GM21526 (cell line): ENCODE measurements at regions not wholly inside any gene's neighbourhood (a gene's known extent, or its start where the extent isn't known, plus 50 kb on each side); places are given as distances from the start of the nearest gene placed in this dataset.

Source experiments
- ATAC-seq: cut with Tn5 transposase; IDR thresholded peaks from one replicate; pipeline ENCODE4 v1.9.1; 2021; ENCODE audit warnings: moderate library complexity; ENCODE audit not compliant: unreplicated experiment, low FRiP score

DNA sequence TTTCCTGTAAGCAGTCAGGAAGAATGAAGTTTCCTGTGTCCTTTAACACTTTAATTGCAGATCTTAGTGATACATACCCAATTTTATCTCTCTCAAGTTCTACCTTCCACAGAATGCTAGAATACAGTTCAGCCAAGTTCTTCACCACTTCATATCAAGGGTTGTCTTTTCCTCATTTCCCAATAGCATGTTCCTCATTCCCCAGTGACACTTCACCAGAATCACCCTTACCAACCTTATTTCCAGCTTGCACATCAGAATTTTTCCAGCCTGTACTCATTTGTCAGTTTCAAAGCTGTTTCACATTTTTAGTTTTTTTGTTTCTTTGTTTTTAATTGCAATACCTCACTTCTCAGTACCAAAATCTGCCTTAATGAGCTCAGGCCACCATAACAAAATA, 126.1 kb downstream of the ESM1 start:
- no peak for ATAC-seq

DNA sequence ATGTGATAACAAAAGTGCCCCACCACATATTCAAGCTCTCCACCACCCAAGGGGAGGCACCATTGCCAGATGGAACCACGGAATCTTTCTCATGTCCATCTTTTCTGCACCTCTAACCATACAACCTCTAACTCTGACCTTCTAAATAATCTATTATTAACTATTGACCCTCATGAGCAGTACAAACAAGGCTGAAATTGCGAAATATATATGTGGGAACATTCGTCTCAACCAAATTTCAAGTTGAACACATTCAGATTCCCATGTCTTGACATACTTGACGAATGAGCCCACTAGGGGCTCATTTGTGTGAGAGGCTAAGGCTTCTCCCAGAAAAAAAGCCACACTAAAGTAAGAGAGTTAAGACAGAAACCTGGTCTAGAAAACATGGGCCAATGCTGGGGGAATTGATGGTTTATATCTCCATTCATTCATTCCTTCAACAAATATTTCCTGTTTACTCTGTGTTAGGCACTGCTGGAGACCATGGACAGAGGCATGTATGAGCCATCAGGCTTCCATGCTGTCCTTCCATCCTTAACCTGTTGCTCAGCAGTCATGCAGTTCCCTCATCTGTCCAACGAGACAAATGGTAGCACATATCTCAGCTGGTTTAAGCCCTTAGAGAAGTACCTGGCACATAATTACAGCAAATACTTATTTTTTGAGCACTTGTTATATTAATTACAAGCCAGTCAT, 130.4 kb downstream of the ESM1 start:
- no peak for ATAC-seq

DNA sequence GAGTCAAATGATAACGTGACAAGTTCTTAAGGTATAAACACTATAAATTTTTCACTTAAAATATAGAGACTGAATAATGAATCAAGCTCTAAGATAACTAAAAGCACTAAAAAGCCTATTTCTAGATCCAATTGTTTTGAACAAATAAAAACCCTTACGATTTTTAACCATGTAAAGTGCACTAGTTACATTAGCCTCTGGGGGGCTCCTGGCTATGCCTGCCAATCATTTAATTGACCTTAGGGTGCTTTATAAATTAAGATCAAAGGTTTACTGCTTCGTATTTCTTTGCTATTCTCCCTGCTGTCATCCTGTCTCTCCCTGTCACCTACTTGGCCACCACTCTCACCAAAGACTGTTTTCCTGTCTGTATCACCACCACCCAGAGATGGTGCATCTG, 133.4 kb downstream of the ESM1 start:
- ATAC-seq: no peak

DNA sequence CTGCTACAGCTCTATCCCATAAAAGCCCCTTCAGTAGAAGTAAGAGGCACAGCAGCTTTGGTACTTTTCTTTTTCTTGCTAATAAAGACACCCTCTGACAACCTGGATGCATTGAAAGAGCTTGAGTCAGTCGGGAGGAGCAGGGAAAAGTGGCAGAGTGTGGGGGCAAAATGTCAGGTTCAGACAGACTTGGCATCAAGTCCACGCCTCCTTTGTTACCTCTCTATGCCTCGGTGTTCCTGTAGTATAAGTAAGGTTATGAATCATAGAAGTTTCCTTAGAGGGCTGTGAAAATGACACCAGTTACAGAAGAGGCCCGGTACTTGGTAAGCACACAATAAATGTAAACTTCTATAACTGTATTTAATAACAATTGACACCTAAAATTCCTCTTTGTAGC, 133.9 kb downstream of the ESM1 start:
- no peak for ATAC-seq

DNA sequence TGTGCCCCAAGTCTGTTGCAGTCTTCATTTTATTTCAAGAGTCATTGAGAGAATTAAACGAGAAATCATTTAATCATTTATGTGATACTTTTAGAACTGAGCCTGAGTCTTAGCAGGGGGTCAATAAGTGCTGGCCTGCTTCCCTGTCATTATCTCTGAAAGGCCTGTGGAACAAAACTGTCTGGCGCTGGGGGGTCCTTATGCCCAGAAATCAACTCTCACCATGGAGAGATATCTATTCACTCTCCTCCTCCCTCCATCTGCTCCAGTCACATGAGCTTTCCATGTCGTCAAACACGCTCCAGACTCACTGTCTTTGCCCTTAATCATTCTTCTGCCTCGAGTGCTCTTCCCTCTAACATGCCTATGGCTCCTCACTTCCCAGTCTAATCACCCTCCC, 136.8 kb downstream of the ESM1 start:
- ATAC-seq: no peak

DNA sequence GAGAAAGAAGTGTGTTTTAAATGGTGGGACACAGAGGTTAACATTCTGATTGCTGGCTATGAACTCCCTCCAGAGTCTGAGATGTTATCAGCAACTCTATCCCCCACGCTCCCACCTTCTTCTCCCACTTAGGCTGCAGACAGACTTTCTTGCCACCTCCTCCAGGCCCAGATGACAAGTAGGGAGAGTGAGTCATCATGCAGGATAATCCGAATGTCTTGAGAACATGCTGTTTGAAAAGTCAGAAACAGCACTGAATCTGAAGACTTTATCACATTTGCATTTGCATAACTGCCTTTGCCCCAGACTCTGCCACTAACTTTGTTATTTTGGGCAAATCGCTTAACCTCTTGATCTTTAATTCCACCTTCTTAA, 139.8 kb downstream of the ESM1 start:
- ATAC-seq: no peak

DNA sequence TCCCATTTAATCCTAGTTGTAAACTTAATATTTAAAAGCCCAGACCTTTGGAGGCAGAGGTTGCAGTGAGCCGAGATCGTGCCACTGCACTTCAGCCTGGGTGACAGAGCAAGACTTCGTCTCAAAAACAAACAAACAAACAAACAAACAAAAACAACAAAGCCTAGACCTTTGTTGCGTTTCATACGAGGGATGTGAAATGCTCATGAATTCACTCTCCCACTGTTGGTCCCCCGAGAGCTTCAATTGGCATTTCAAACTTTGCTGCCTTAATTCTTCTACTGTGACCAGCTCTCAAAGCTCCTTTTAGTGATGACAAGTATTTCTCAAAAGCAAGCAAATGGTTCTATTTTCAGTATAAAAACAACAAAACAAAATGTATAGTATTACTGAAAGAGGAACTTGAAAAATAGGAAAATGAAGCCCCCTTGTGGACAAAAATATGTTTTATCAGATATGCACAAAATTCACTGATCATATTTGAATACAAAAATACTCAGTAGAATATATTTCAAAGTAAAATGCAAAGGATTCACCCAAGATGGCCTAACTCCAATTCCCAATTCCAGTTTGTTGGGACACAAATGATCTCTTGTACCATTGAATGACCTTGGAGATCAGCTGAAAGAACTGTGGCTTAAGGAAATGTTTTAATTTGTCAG, 140.4 kb downstream of the ESM1 start:
- no peak for ATAC-seq

DNA sequence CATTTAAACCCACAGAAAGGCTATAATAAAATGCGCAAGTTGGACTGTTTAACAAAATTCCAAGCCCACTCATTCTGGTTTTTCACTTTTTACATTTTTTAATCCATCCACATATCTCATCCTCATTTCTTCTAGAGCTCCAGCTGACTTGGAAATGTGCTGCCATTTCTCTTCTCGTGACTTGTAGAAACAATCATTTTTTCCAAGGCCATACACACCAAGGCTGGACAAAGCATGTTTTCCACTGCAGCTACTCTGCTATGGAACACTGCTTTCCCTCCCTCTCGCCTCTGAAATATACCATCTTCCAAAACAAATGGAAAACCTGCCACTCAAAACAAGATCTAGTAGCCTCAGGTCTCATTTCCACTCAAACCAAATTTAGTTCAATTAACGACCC, 141.1 kb downstream of the ESM1 start:
- no peak for ATAC-seq

DNA sequence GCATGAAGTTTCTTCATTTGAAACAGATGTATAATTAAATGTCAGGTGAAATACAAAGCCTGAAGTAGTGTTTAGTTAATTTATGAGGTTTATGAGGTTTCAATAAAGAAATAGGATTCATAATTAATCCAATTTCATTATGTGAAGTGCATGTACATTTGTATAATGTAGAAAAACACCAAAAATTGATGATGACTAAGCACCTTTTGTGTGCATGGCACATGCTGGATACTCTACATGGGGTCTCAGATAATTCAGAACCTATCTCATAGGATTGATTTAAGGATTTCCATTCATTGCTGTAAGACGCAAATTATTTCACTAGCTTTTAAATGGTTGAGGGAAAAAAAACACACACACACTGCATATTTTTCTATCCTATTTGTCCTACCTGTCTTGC, 143.9 kb downstream of the ESM1 start:
- ATAC-seq: no peak

DNA sequence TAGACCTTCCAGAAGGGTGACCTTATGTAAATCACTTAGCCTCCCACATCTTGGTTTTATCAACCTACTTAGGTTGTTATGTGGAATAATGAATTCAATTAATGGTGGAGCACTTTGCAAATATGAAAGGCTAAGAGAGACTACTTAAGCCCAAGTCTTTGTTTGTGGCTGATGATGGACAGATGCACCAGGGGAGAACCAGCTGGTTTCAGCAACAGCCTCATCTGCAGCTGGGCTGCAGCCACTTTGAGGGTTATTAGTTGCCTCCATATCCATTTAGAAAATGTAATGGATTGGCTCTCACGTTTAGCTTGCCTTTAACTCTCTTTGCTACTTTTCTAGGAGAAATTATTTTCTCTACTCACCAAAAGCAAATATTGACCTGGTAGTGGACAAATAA, 146.6 kb downstream of the ESM1 start:
- no peak for ATAC-seq

DNA sequence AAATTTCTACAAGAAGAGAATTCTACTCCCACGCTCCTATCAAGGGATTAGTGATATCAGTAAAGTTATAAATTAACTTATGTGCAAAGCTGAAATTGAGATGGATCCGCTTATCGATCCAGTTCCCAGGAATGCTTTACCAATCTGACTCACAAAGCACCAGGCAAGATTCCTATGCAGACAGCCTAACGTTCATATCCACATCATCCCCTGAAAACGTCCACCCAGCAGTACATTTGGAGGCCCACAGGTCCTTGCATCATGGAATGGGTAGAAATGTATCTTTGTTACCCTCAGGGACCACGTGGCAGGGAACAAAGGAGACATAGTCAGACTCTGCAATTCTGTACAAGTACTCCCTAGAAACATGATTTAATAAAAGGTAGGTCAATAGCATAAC, 147.4 kb downstream of the ESM1 start:
- no peak for ATAC-seq

DNA sequence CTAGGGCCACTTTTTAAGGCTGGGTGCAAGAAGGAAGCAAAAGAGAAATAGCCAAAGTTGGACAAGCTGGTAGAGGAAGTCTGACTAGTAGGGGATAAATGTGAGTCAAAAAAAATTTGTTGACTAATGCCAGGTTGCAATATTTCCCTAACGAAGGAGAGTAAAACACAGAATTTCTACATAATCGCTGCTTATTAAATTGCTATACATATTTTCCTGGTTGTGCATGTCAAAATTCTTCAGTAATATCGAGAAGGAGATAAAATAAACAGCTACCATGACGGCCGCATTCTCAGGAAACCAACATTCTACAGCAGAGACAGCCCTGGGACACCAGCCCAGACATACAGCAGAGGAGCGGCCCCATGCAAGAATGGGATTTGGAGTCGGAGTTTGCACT, 148.3 kb downstream of the ESM1 start:
- no peak for ATAC-seq

DNA sequence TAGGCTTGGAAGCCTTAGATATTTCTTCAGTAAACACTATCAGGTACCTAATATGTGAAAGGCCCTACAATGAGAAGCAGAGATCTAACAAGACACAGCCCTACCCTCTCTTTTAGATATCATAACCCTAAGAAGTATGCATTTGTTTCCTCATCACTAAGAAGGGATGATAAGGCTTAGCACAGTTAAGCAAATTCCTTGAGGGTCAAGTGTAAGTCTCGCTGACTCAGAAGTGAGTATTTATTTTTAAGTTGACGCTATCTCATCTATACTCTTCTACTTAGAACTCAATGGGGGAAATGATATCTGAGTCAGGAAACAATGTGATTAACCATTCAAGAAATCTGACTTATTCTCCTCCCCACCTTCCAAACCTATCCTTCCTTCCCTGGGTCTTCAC, 149.7 kb downstream of the ESM1 start:
- ATAC-seq: no peak

DNA sequence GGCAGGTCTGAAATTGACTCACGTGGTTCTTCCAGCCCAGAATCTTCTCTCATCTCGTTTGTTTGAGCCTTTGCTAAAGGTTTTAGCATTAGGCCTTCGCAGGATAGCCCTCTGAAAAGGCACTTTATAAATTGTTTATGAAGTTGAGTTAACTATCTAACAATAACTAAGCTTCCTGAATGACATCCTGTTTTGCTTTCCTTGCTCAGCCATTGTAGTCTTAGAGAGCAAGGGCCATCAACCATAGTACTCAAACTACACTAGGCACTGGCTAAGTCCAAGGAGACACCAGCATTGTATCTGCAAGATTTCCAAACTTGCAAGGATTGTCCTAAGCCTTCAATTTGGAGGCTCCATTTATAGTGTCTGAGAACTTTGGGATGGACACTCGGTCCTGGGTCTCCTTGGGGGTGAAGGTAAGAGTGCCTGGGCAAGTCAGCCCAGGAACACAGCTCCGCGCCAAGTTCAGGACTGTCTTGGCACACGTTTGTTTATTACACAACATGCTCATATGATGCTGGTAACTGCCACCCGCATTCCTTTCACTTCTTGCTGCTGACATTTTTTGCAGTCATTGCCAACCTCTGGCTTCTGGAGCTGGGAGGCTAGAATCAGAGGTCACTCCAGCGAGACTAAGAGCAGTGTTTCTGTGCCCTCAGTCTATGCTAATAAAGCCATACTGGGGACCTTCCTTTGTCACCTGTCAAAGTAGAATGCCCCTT, 151.1 kb downstream of the ESM1 start:
- no peak for ATAC-seq

DNA sequence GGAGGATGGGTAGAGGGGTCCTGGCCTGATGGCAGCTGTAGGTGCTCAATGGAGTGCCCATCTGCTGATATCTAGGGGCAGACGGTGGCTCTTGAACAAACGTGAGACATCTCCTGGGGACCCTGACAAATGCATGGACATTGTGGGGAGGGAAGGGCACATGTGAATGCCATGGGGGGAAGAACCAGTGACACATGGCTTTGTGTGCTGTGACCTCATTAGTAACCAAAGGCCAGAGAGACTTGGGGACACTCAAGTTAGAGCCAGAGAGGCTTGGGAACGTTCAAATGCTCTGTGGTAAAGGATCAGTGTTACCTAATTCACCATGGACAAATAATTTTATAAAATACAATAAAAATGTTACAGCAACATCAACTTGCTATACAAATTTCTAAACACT, 151.8 kb downstream of the ESM1 start:
- no peak for ATAC-seq

DNA sequence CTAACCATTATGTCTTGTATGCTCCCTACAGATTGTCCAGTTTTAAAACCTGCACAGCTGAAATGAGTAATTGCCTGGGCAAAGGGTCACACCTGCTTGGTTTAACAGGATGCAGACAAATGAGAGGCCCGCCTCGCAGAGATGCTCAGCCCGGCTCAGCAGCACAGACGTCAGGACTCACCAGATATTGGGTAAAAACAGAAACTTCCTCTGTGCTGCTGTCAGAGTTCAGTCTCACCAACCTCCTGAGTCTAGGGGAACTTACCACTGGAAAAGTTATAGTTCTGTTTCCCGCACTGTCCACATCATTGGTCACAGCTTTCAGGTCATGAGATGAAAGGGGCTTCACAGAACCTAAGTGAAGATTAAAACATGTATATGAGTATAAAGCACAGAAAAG, 152.5 kb downstream of the ESM1 start:
- ATAC-seq: no peak

DNA sequence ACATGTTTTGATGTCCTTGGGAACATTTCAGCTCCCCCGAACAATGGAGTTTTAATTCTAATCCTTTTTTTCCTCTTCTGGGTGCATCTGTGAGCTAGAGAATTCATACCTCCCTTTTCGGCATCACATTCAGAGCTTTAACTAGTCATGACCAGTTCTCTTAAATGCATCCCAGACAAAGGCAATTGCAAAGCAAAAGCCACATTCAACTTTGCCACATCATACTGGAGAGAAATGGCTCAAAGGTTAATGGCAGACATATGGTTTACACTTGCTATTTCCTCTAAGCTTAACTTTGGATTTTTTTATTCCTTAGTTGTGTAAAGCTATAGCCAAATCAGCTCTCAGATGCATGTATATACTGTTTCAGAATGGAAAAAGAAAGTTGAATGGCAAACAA, 153.3 kb downstream of the ESM1 start:
- ATAC-seq: no peak

DNA sequence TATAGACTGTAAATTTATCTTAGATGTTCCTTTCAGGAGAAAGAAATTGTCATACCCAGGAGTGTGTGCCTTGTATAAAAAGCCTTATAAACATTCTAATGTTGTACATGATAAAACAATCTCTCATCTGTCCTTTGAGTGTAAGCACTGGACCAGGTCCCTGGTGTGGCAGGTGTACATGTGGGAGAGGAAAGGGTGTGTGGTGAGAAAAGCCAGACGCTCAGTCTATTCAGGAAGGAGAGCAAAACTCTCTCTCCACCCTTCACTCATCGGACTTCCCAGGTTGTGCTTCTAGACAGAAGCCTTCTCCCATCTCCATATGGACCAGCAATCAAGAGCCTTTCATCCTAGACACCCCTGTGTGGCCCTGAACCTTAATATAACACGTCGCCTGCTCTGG, 154.2 kb downstream of the ESM1 start:
- no peak for ATAC-seq

DNA sequence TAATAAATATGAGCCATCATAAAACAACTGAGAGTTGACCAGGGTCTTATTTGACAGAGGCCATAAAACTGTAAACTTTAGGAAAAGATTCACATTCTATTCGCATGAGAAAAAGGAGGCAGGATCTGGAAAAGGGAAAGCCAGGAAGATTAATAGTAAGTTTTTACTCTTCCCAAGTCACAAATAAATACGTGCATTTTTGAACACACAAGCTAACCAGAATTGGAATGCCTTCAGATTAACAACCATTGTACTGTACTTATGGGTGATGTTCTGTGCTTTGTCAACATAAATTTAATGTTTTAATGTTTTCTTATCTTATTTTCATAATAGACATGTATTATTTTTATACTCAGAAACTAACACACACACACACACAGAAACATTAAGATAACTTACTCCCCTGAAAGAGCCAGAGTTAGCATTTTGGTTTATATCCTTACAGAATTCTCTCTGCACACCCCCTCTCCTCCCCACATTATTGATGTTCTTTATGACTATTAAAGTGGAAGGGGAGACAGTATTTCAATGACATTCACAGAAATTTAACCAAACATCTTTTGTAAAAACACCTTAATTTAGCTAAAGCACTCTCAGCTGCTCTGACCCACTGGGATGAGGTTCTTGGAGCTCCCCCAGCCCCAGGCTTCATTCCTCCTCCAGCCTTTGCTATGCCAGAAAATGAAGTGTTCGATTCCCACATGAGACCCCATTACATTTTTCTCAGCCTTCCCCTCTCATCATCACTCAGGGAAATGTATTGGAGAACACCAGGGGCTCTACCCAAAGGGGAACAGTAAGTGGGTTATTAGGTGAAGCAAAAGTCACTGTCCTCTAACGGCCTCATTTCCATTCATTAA, 155.5 kb downstream of the ESM1 start:
- no peak for ATAC-seq

DNA sequence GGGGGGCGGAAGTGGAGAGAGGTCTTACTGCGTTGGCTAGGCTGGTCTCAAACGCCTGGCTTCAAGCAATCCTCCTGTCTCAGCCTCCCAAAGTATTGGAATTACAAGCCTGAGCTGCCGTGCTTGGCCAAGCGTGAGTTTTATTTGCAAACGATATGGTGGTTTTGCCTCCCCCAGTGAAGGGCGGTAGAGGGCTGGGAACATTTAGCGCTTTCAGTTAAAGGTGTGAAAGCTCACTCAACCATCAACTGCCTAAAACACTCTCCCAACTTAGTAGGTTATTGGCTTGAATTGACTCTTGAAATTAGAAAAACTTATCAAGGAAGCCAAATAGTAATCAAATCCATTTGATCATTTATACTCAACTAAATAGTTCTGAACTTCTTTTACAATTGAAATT, 156.3 kb downstream of the ESM1 start:
- ATAC-seq: no peak

DNA sequence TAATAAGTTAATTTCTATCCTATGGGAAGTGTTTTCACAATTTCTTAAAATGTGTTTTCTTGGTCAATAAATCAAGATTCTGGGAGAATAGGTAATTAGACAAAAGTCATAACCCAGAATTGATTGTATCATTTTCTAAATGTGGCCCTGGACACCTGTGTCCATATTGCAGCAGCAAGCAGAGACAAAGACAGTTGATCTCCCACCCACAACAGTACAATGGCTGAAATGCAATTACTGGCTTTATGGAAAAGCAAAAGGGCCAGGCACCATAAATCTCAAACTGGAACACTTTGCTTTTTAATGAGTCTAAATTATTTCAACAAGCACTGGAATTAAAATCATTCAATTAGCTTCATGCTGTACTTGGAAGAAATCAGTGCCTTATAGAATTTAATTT, 157.2 kb downstream of the ESM1 start:
- ATAC-seq: no peak
